ENCODE measurements at regions not wholly inside any gene's neighbourhood (a gene's known extent, or its start where the extent isn't known, plus 50 kb on each side); places are given as distances from the start of the nearest gene placed in this dataset.

DNA sequence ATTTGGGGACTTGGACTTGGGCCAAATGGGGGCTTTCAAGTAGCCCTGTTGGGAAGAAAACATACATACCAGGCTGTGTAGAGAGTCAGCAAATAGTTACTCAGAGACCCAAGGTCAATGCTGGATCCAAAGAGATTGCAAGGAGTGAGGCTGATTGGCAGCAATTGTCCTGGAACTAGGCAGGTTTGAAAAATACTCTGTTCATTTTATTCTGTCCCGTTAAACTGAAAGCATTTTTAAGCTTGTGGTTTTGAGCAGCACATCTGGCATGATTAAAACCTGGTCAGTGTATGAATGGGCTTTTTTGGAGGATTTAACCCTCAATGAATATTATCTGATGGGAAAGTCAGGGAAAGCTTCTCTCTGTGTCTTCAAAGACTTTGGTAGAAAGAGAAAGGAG lies 294.3 kb upstream of the BOD1L1 start:
- Histone ChIP-seq H3K27me3 (ENCODE audit: control insufficient read depth in 4 of 4, insufficient read depth in 4 of 4, low read length in 3 of 4) (no peaks in the 10 kb centered on the region), H3K27ac (ENCODE audit: low read depth in 1 of 2, low read length in 2 of 2) (no peak overlapping the region), H3K36me3 (ENCODE audit: control insufficient read depth in 4 of 4, insufficient read depth in 3 of 4, low read depth in 1 of 4, low read length in 3 of 4) (no peaks in the 10 kb centered on the region), H3K4me1 (ENCODE audit: control insufficient read depth in 4 of 4, insufficient read depth in 4 of 4, low read length in 3 of 4) (no peaks in the 10 kb centered on the region), H3K9ac (ENCODE audit: low read depth in 1 of 2, low read length in 2 of 2) (no peak overlapping the region), H3K4me3 (ENCODE audit: low read depth in 1 of 3, low read length in 3 of 3) (no peak overlapping the region), H3K9me3 (ENCODE audit: control insufficient read depth in 4 of 4, low read length in 3 of 4) (no peaks in the 10 kb centered on the region)
- TF ChIP-seq RAD21 (IDR thresholded peaks at IDR 0.05): no peak
- TF ChIP-seq GABPA (IDR thresholded peaks at IDR 0.05 in 1 of 2, conservative IDR thresholded peaks at IDR 0.05 in 1 of 2): no peak
- TF ChIP-seq SP1 (IDR thresholded peaks at IDR 0.05): no peak
- no peak for TF ChIP-seq YY1 (IDR thresholded peaks at IDR 0.05)
- no peak for TF ChIP-seq ZBTB33 (IDR thresholded peaks at IDR 0.05)
- TF ChIP-seq ATF3 (IDR thresholded peaks at IDR 0.05): no peak
- TF ChIP-seq RXRA (IDR thresholded peaks at IDR 0.05): no peak
- no peak for DNase-seq (ENCODE audit: low spot score)
- WGBS: 36% methylated on average over 1 of the region's 1 CpG

GRCh38 chr4:13922459-13922858 lies 294.9 kb upstream of the BOD1L1 start:
- Histone ChIP-seq H3K9ac (ENCODE audit: low read depth in 1 of 2, low read length in 2 of 2) (no peak overlapping the region), H3K4me3 (ENCODE audit: low read depth in 1 of 3, low read length in 3 of 3) (no peak overlapping the region), H3K9me3 (ENCODE audit: control insufficient read depth in 4 of 4, low read length in 3 of 4) (no peaks in the 10 kb centered on the region), H3K27ac (ENCODE audit: low read depth in 1 of 2, low read length in 2 of 2) (no peak overlapping the region), H3K4me1 (ENCODE audit: control insufficient read depth in 4 of 4, insufficient read depth in 4 of 4, low read length in 3 of 4) (no peaks in the 10 kb centered on the region), H3K27me3 (ENCODE audit: control insufficient read depth in 4 of 4, insufficient read depth in 4 of 4, low read length in 3 of 4) (no peaks in the 10 kb centered on the region), H3K36me3 (ENCODE audit: control insufficient read depth in 4 of 4, insufficient read depth in 3 of 4, low read depth in 1 of 4, low read length in 3 of 4) (no peaks in the 10 kb centered on the region)
- TF ChIP-seq ZBTB33 (IDR thresholded peaks at IDR 0.05) (no peak), HNF4G (IDR thresholded peaks at IDR 0.05) (no peak), TAF1 (conservative IDR thresholded peaks at IDR 0.05) (no peak), ATF3 (IDR thresholded peaks at IDR 0.05) (no peak), JUND (IDR thresholded peaks at IDR 0.05) (no peak), GABPA (IDR thresholded peaks at IDR 0.05 in 1 of 2, conservative IDR thresholded peaks at IDR 0.05 in 1 of 2) (no peak), FOXA2 (IDR thresholded peaks at IDR 0.05) (no peak), EGR1 (IDR thresholded peaks at IDR 0.05; ENCODE audit: low read depth in 2 of 2) (no peak), HNF4A (conservative IDR thresholded peaks at IDR 0.05) (no peak), SP1 (IDR thresholded peaks at IDR 0.05) (no peak), RAD21 (IDR thresholded peaks at IDR 0.05) (no peak), REST (IDR thresholded peaks at IDR 0.05) (no peak), FOXA1 (IDR thresholded peaks at IDR 0.05) (no peak), RXRA (IDR thresholded peaks at IDR 0.05) (no peak), CTCF (IDR thresholded peaks at IDR 0.05; ENCODE audit: low read depth, low read length, missing input control) (no peak), MAX (IDR thresholded peaks at IDR 0.05) (no peak), YY1 (IDR thresholded peaks at IDR 0.05) (no peak), NR2F2 (IDR thresholded peaks at IDR 0.05) (no peak)
- 94% methylated on average over 2 of the region's 2 CpGs for WGBS
- no peak for DNase-seq (ENCODE audit: low spot score)

Data from liver (tissue), 8 donors.